ENCODE measurements at regions not wholly inside any gene's neighbourhood (a gene's known extent, or its start where the extent isn't known, plus 50 kb on each side); places are given as distances from the start of the nearest gene placed in this dataset.

- no peak for TF ChIP-seq CTCF (conservative IDR thresholded peaks at IDR 0.05)
- TF ChIP-seq ZFX (IDR thresholded peaks at IDR 0.05), result no peak
Measured at GRCh38 chr20:55132523-55132922, 657.1 kb downstream of the DOK5 start.
